HG03354 (cell line): ENCODE measurements at regions not wholly inside any gene's neighbourhood (a gene's known extent, or its start where the extent isn't known, plus 50 kb on each side); places are given as distances from the start of the nearest gene placed in this dataset.

Experiments used
- ATAC-seq: cut with Tn5 transposase; IDR thresholded peaks from one replicate; pipeline ENCODE4 v1.9.1; 2021; ENCODE audit warnings: mild to moderate bottlenecking; ENCODE audit not compliant: unreplicated experiment, poor library complexity, severe bottlenecking

- ATAC-seq, result no peak
Measured at GRCh38 chr5:10856071-10856470, 95.0 kb upstream of the DAP start.

GRCh38 chr5:10854506-10855277 lies 93.7 kb upstream of the DAP start:
- no peak for ATAC-seq

- no peak for ATAC-seq
Measured at GRCh38 chr5:10853154-10853553, 92.1 kb upstream of the DAP start.

- no peak for ATAC-seq
Measured at GRCh38 chr5:10849278-10849677, 88.2 kb upstream of the DAP start.

DNA sequence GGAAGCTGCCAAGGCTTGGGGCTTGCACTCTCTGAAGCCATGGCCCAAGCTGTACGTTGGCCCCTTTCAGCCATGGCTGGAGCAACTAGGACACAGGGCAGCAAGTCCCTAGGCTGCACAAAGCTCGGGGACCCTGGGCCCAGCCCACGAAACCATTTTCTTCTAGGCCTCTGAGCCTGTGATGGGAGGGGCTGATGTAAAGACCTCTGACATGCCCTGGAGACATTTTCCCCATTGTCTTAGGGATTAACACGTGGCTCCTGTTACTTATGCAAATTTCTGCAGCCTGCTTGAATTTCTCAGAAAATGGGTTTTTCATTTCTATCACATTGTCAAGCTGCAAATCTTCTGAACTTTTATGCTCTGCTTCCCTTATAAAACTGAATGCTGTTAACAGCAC lies 83.0 kb upstream of the DAP start:
- ATAC-seq, result no peak

DNA sequence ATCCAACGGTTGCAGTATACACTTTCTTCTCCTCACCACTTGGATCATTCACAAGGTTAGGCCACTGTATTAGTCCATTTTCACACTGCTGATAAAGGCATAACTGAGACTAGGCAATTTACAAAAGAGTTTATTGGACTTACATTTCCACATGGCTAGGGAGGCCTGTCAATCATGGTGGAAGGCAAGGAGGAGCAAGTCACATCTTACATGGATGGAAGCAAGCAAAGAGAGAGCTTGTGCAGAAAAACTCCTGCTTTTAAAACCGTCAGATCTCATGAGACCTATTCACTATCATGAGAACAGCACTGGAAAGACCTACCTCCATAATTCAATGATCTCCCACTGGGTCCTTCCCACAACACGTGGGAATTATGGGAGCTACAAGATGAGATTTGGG lies 81.8 kb upstream of the DAP start:
- no peak for ATAC-seq

- ATAC-seq, result no peak
Measured at GRCh38 chr5:10839916-10840599, 79.0 kb upstream of the DAP start.

- ATAC-seq, result no peak
Measured at GRCh38 chr5:10839118-10839517, 78.1 kb upstream of the DAP start.

- peak; percentile 64 for ATAC-seq
Measured at GRCh38 chr5:10838038-10838437, 77.0 kb upstream of the DAP start.

DNA sequence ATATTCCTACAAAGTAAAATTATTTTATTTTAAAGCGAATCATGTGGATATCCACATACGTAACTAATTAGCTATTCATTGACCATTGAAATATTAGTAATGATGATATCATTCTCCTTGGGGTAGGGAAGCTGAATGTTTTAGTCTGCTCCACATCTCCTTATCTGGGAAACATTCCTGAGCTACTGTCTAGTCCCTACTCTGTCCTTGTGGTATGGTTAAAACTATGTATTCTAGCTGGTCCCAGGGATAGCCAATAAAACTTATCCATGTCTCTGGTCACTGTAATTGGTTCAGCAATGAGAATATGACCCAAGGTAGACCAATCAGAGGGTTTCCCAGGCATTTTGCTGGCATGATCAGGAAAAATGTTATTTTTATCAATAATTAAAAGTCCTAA lies 76.0 kb upstream of the DAP start:
- ATAC-seq, result no peak

DNA sequence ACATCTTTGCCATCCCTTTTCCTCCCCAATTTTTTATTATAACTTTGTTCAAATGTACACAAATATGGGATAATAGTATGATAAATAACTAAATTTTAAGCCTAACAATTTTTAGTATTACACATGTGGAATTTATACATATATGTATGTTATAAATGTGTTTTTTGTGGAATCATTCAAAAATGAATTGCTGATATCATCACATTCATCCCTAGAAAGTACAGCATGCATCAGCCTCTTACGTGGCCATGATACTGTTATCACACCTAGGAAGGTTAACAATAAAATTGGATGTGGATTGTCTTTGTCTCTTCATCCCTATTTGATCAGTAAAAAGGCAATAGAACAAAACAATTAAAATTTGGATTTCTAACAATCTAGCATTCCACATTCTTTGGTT lies 73.7 kb upstream of the DAP start:
- ATAC-seq, result no peak

- ATAC-seq, result no peak
Measured at GRCh38 chr5:10832987-10833386, 72.0 kb upstream of the DAP start.

GRCh38 chr5:10832421-10832820 lies 71.4 kb upstream of the DAP start:
- no peak for ATAC-seq

- no peak for ATAC-seq
Measured at GRCh38 chr5:10831419-10831818, 70.4 kb upstream of the DAP start.

GRCh38 chr5:10828241-10828640 lies 67.2 kb upstream of the DAP start:
- ATAC-seq, result no peak

- ATAC-seq, result no peak
Measured at GRCh38 chr5:10827571-10827970, 66.5 kb upstream of the DAP start.

DNA sequence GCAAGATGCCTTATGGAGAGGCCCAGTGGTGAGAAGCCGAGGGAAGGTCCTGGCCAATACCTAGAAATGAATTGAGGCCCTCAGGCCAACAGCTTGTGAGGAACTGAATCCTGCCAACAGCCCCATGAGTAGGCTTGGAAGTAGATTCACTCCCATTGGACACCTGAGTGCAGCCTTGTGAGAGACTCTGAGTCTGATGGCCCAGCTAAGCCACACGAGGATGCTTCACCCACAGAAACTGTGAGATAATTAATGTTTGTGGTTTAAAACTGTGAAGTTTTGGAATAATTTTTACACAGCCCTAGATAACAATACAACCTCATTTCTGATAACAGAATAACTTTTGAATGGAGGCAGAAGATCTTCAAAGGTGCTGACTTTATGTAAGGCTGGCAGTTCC lies 65.9 kb upstream of the DAP start:
- peak; percentile 6 for ATAC-seq

- ATAC-seq, result peak; percentile 66
Measured at GRCh38 chr5:10825897-10826644, 65.0 kb upstream of the DAP start.

DNA sequence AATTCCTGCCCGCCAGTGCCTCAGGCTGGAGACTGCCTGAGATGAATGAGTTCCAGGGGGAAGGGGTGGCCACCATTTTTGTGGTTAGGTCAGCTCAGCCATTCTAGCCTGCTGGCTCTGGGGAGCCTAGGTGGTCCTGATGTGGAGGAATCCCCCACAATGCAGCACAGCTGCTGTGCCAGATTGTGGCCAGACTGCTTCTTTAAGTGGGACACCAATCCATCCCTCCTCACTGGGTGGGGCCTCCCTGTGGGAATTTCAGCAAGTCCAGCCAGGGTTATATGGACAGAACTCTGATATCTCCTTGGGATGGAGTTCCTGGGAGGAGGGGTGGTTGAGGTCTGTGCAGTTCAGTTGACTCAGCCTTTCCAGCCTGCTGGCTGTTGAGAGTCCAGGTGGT lies 51.2 kb upstream of the DAP start:
- no peak for ATAC-seq
